Neural progenitor cell (in vitro differentiated cells): ENCODE measurements at regions not wholly inside any gene's neighbourhood (a gene's known extent, or its start where the extent isn't known, plus 50 kb on each side); places are given as distances from the start of the nearest gene placed in this dataset.

ENCODE experiments used
- CTCF ChIP-seq: fragments of 200-600 bp; sonication (generic); IDR thresholded peaks from 2 replicates; pipeline ENCODE4 v1.5.1; 2017; ENCODE audit warnings: antibody characterized with exemption, mild to moderate bottlenecking
- EZH2 ChIP-seq: fragments of 200-600 bp; sonication (generic); IDR thresholded peaks from 2 replicates; pipeline ENCODE4 v1.6.1; 2017; ENCODE audit warnings: antibody characterized with exemption, mild to moderate bottlenecking, moderate library complexity

- TF ChIP-seq CTCF (no peak), EZH2 (no peak)
Measured at GRCh38 chr13:37929308-37929707, 59.7 kb upstream of the TRPC4 start.
